H9 (cell line): ENCODE measurements at regions not wholly inside any gene's neighbourhood (a gene's known extent, or its start where the extent isn't known, plus 50 kb on each side); places are given as distances from the start of the nearest gene placed in this dataset.

Experiments
- DNase-seq: peaks from one replicate; pipeline ENCODE4 v3.0.0-alpha.2; 2017
- H2AFZ ChIP-seq: one replicate; pipeline ENCODE4 v1.6.1; 2013; ENCODE audit warnings: mild to moderate bottlenecking, low read length, control low read depth, moderate library complexity
- H2AK5ac ChIP-seq: 2 replicates; pipeline ENCODE4 v1.6.1; 2013; ENCODE audit warnings: low read length, control low read depth, mixed read lengths; ENCODE audit not compliant: insufficient read length
- H2BK120ac ChIP-seq: one replicate; pipeline ENCODE4 v1.6.1; 2013; ENCODE audit warnings: low read depth, mild to moderate bottlenecking, low read length, control low read depth, inconsistent platforms; ENCODE audit not compliant: poor library complexity, severe bottlenecking
- H2BK12ac ChIP-seq: 2 replicates; pipeline ENCODE4 v1.6.1; 2013; ENCODE audit warnings: low read length, control low read depth, mixed read lengths, low read depth; ENCODE audit not compliant: insufficient read length
- H2BK15ac ChIP-seq: 2 replicates; pipeline ENCODE4 v1.6.1; 2013; ENCODE audit warnings: low read depth, low read length, control low read depth
- H2BK20ac ChIP-seq: one replicate; pipeline ENCODE4 v1.6.1; 2013; ENCODE audit warnings: low read depth, mild to moderate bottlenecking, low read length, control low read depth, inconsistent platforms; ENCODE audit not compliant: poor library complexity, severe bottlenecking
- H2BK5ac ChIP-seq: 2 replicates; pipeline ENCODE4 v1.6.1; 2013; ENCODE audit warnings: low read length, control low read depth, mixed read lengths; ENCODE audit not compliant: insufficient read length
- H3K14ac ChIP-seq: 2 replicates; pipeline ENCODE4 v1.6.1; 2013; ENCODE audit warnings: low read length, control low read depth; ENCODE audit not compliant: insufficient read depth
- H3K18ac ChIP-seq: 2 replicates; pipeline ENCODE4 v1.6.1; 2013; ENCODE audit warnings: low read depth, mild to moderate bottlenecking, mixed read lengths, low read length, control low read depth; ENCODE audit not compliant: insufficient read length
- H3K23ac ChIP-seq: 2 replicates; pipeline ENCODE4 v1.6.1; 2013; ENCODE audit warnings: low read length, control low read depth, mixed read lengths, low read depth; ENCODE audit not compliant: insufficient read length
- H3K23me2 ChIP-seq: 2 replicates; pipeline ENCODE4 v1.6.1; 2013; ENCODE audit warnings: low read depth, mild to moderate bottlenecking, mixed read lengths, low read length, control low read depth; ENCODE audit not compliant: insufficient read length, poor library complexity, severe bottlenecking
- H3K27ac ChIP-seq: 2 replicates; pipeline ENCODE4 v1.5.1; 2013; ENCODE audit warnings: low read length, control low read depth, mixed read lengths, low read depth; ENCODE audit not compliant: insufficient read length
- H3K27me3 ChIP-seq: 2 replicates; pipeline ENCODE4 v1.6.1; 2013; ENCODE audit warnings: low read length, control low read depth, inconsistent platforms; ENCODE audit not compliant: insufficient read depth
- H3K4ac ChIP-seq: 2 replicates; pipeline ENCODE4 v1.6.1; 2013; ENCODE audit warnings: low read depth, mild to moderate bottlenecking, control low read depth, inconsistent platforms, low read length, moderate library complexity
- H3K4me1 ChIP-seq: 2 replicates; pipeline ENCODE4 v1.6.1; 2013; ENCODE audit warnings: low read length, control low read depth, inconsistent platforms; ENCODE audit not compliant: insufficient read depth
- H3K4me2 ChIP-seq: 2 replicates; pipeline ENCODE4 v1.6.1; 2013; ENCODE audit warnings: low read length, control low read depth, mixed read lengths; ENCODE audit not compliant: insufficient read length, insufficient read depth
- H3K56ac ChIP-seq: 2 replicates; pipeline ENCODE4 v1.6.1; 2013; ENCODE audit warnings: low read depth, mild to moderate bottlenecking, mixed read lengths, low read length, control low read depth; ENCODE audit not compliant: insufficient read length
- H3K79me1 ChIP-seq: 2 replicates; pipeline ENCODE4 v1.6.1; 2013; ENCODE audit warnings: low read depth, mild to moderate bottlenecking, moderate library complexity, low read length, control low read depth, inconsistent platforms; ENCODE audit not compliant: insufficient read depth, poor library complexity, severe bottlenecking
- H3K79me2 ChIP-seq: 2 replicates; pipeline ENCODE4 v1.6.1; 2013; ENCODE audit warnings: low read length, control low read depth, inconsistent platforms; ENCODE audit not compliant: insufficient read depth
- H3K9ac ChIP-seq: 2 replicates; pipeline ENCODE4 v1.6.1; 2013; ENCODE audit warnings: low read length, control low read depth, mixed read lengths; ENCODE audit not compliant: insufficient read length; ENCODE audit errors: extremely low read depth
- H3K9me3 ChIP-seq: one replicate; pipeline ENCODE4 v1.6.1; 2013; ENCODE audit warnings: low read depth, low read length, inconsistent platforms; ENCODE audit not compliant: control insufficient read depth
- H3T11ph ChIP-seq: one replicate; pipeline ENCODE4 v1.6.1; 2013; ENCODE audit warnings: mild to moderate bottlenecking, low read length, control low read depth, inconsistent platforms
- H4K20me1 ChIP-seq: one replicate; pipeline ENCODE4 v1.6.1; 2013; ENCODE audit not compliant: control insufficient read depth, insufficient read length, insufficient read depth
- H4K5ac ChIP-seq: 2 replicates; pipeline ENCODE4 v1.6.1; 2013; ENCODE audit warnings: low read depth, mild to moderate bottlenecking, mixed read lengths, low read length, control low read depth; ENCODE audit not compliant: insufficient read length
- H4K8ac ChIP-seq: replicated peaks from 2 replicates; pipeline ENCODE4 v1.6.1; 2013; ENCODE audit warnings: low read length, control low read depth, mixed read lengths, low read depth; ENCODE audit not compliant: insufficient read length
- H4K91ac ChIP-seq: 2 replicates; pipeline ENCODE4 v1.6.1; 2013; ENCODE audit warnings: low read depth, mild to moderate bottlenecking, moderate library complexity, mixed read lengths, low read length, control low read depth; ENCODE audit not compliant: insufficient read length
- H3K27ac Mint-ChIP-seq, 3 experiments: 2 replicates in 2 of 3; 3 replicates in 1 of 3; pipeline ENCODE4 v1.8.0; 2020 to 2021; ENCODE audit warnings: mixed read lengths in 3 of 3, mild to moderate bottlenecking in 1 of 3, moderate library complexity in 1 of 3
- H3K27me3 Mint-ChIP-seq: 2 replicates; pipeline ENCODE4 v1.8.0; 2021; ENCODE audit warnings: low read depth, mild to moderate bottlenecking, moderate library complexity, mixed read lengths
- H3K36me3 Mint-ChIP-seq, 3 experiments: 2 replicates in 2 of 3; 3 replicates in 1 of 3; pipeline ENCODE4 v1.8.0; 2020 to 2021; ENCODE audit warnings: low read depth in 3 of 3, mixed read lengths in 3 of 3; ENCODE audit not compliant: insufficient read depth in 1 of 3
- H3K4me1 Mint-ChIP-seq, 2 experiments: 2 replicates each; pipeline ENCODE4 v1.8.0; 2020; ENCODE audit warnings: mixed read lengths in 2 of 2
- H3K4me3 Mint-ChIP-seq, 2 experiments: 2 replicates in 1 of 2; 3 replicates in 1 of 2; pipeline ENCODE4 v1.8.0; 2020 to 2021; ENCODE audit warnings: mild to moderate bottlenecking in 2 of 2, mixed read lengths in 2 of 2, moderate library complexity in 1 of 2
- H3K9me3 Mint-ChIP-seq, 2 experiments: 2 replicates in 1 of 2; 3 replicates in 1 of 2; pipeline ENCODE4 v1.8.0; 2020; ENCODE audit warnings: mild to moderate bottlenecking in 2 of 2, mixed read lengths in 2 of 2, moderate library complexity in 1 of 2
- WGBS: extraction: QIAGEN DNeasy Blood & Tissue Kit; methylation state at CpG from one replicate; pipeline ENCODE4 v1.1.7; 2013; ENCODE audit warnings: missing lambda C conversion rate, low lambda C conversion rate, mixed read lengths; ENCODE audit not compliant: insufficient read length; ENCODE audit errors: extremely low coverage; 5-methylcytosine and 5-hydroxymethylcytosine counted together
- TF ChIP-seq, protein P1 (sequence below): fragments of 200-600 bp; sonication (generic); conservative IDR thresholded peaks from 3 replicates; pipeline ENCODE4 v1.8.0; 2021; ENCODE audit warnings: antibody characterized with exemption, mild to moderate bottlenecking

DNA sequence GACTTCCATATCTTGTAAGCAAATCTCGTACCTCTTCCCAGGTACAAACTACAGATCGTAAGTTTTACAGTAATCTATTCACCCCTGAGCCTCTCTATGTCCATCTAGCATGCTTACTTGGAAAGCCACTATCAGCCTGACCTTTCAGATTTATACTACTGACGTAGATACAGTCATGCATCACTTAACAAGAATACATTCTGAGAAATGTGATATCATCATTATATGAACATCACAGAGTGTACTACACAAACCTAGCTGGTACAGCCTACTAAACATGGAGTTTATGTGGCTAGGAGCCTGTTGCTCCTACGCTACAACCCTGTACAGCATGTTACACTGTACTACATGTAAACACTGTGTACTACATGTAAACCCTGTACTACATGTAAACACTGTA is 293.2 kb upstream of the ZNF804A start:
- Histone ChIP-seq H2BK5ac (no peak overlapping the region), H3K79me1 (no peaks in the 10 kb centered on the region), H3K27me3 (no peaks in the 10 kb centered on the region), H4K8ac (no peak overlapping the region), H3K18ac (no peak overlapping the region), H2BK20ac (no peak overlapping the region), H3K23ac (no peak overlapping the region), H3K79me2 (no peaks in the 10 kb centered on the region), H4K91ac (no peak overlapping the region), H2BK15ac (no peak overlapping the region), H3K4ac (no peak overlapping the region), H4K20me1 (no peaks in the 10 kb centered on the region), H3K14ac (no peak overlapping the region), H2AK5ac (no peak overlapping the region), H3K9me3 (no peaks in the 10 kb centered on the region), H3K23me2 (no peaks in the 10 kb centered on the region), H3K4me2 (no peak overlapping the region), H4K5ac (no peak overlapping the region), H2BK120ac (no peak overlapping the region), H2BK12ac (no peak overlapping the region), H3T11ph (no peak overlapping the region), H3K56ac (no peak overlapping the region), H3K4me1 (no peaks in the 10 kb centered on the region), H2AFZ (no peak overlapping the region), H3K27ac (no peak overlapping the region), H3K9ac (no peak overlapping the region)
- TF ChIP-seq, protein P1, sequence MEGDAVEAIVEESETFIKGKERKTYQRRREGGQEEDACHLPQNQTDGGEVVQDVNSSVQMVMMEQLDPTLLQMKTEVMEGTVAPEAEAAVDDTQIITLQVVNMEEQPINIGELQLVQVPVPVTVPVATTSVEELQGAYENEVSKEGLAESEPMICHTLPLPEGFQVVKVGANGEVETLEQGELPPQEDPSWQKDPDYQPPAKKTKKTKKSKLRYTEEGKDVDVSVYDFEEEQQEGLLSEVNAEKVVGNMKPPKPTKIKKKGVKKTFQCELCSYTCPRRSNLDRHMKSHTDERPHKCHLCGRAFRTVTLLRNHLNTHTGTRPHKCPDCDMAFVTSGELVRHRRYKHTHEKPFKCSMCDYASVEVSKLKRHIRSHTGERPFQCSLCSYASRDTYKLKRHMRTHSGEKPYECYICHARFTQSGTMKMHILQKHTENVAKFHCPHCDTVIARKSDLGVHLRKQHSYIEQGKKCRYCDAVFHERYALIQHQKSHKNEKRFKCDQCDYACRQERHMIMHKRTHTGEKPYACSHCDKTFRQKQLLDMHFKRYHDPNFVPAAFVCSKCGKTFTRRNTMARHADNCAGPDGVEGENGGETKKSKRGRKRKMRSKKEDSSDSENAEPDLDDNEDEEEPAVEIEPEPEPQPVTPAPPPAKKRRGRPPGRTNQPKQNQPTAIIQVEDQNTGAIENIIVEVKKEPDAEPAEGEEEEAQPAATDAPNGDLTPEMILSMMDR = no peak
- no peaks in the 10 kb centered on the region for H3K27me3 Mint-ChIP-seq
- no peak for DNase-seq
- no peaks in the 10 kb centered on the region for H3K36me3 Mint-ChIP-seq
- no peaks in the 10 kb centered on the region for H3K4me1 Mint-ChIP-seq
- WGBS = no CpG with 5 or more reads among the region's 4 CpGs
- H3K27ac Mint-ChIP-seq = no peak overlapping the region
- no peak overlapping the region for H3K4me3 Mint-ChIP-seq
- H3K9me3 Mint-ChIP-seq = no peaks in the 10 kb centered on the region
